ENCODE measurements at regions not wholly inside any gene's neighbourhood (a gene's known extent, or its start where the extent isn't known, plus 50 kb on each side); places are given as distances from the start of the nearest gene placed in this dataset.

DNA sequence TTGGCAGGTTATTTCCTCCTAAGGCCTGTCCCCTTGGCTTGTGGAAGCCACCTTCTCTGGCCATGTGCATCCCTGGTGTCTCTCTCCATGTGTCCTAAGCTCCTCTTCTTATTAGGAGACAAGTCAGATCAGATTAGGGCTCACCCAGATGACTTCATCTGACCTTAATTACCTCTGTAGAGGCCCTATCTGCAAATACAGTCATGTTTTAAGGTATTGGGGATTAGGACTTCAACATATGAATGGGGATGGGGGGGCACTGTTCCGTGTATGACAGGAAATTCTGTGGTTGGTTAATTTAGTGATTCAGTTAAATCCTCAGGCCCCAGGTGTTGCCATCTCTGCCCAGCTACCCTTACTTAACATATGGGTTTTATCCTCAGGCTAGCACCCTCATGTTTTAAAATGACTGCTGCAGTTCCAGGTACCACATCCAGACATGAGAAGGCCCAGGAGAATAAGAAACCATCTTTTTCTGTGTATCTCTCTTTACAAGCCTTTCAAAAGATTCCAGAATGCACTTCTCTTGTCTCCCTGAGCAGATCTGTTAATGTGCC is 51.9 kb upstream of the RAI14 start:
- no peak for DNase-seq

GRCh38 chr5:34606101-34606500 is 50.0 kb upstream of the RAI14 start:
- DNase-seq = no peak

Data from EL (cell line).